Trophoblast cell (in vitro differentiated cells and primary cell): ENCODE measurements at regions not wholly inside any gene's neighbourhood (a gene's known extent, or its start where the extent isn't known, plus 50 kb on each side); places are given as distances from the start of the nearest gene placed in this dataset.
"Not testable (repeated sequence)": the region's sequence is repeated elsewhere in the genome, so short reads cannot be mapped to it uniquely, and the experiment has no call there.

Experiments
- DNase-seq, 2 donors: peaks; one replicate each; pipeline ENCODE4 v3.0.0-alpha.2; 2016
- H2AFZ ChIP-seq: 2 replicates; pipeline ENCODE4 v1.6.1; 2013; ENCODE audit warnings: low read length, moderate library complexity, mild to moderate bottlenecking; ENCODE audit not compliant: insufficient read depth, poor library complexity
- H2AK5ac ChIP-seq: 2 replicates; pipeline ENCODE4 v1.6.1; 2013; ENCODE audit warnings: mild to moderate bottlenecking, low read length
- H2BK120ac ChIP-seq: 2 replicates; pipeline ENCODE4 v1.6.1; 2013; ENCODE audit warnings: low read length, mild to moderate bottlenecking, moderate library complexity; ENCODE audit not compliant: insufficient read depth, poor library complexity
- H2BK12ac ChIP-seq: 2 replicates; pipeline ENCODE4 v1.6.1; 2013; ENCODE audit warnings: mild to moderate bottlenecking, low read length, moderate library complexity
- H2BK5ac ChIP-seq: 2 replicates; pipeline ENCODE4 v1.6.1; 2013; ENCODE audit warnings: low read length, low read depth, moderate library complexity, mild to moderate bottlenecking; ENCODE audit not compliant: poor library complexity
- H3K14ac ChIP-seq: 2 replicates; pipeline ENCODE4 v1.6.1; 2013; ENCODE audit warnings: mild to moderate bottlenecking, low read length
- H3K18ac ChIP-seq: 2 replicates; pipeline ENCODE4 v1.6.1; 2013; ENCODE audit warnings: mild to moderate bottlenecking, low read length
- H3K23ac ChIP-seq: 2 replicates; pipeline ENCODE4 v1.6.1; 2013; ENCODE audit warnings: low read length
- H3K27ac ChIP-seq: 2 replicates; pipeline ENCODE4 v1.5.1; 2013; ENCODE audit warnings: low read depth, mild to moderate bottlenecking, inconsistent platforms, low read length, moderate library complexity
- H3K27me3 ChIP-seq: 2 replicates; pipeline ENCODE4 v1.6.1; 2013; ENCODE audit warnings: inconsistent platforms, mild to moderate bottlenecking, low read length, moderate library complexity; ENCODE audit not compliant: insufficient read depth
- H3K36me3 ChIP-seq, 2 experiments: 1 replicate in 1 of 2; 2 replicates in 1 of 2; pipeline ENCODE4 v1.6.1; 2013; ENCODE audit warnings: low read length in 2 of 2, mild to moderate bottlenecking in 2 of 2, moderate library complexity in 1 of 2; ENCODE audit not compliant: insufficient read depth in 2 of 2, control insufficient read depth in 1 of 2
- H3K4ac ChIP-seq: 2 replicates; pipeline ENCODE4 v1.6.1; 2013; ENCODE audit warnings: low read depth, mild to moderate bottlenecking, low read length, moderate library complexity
- H3K4me1 ChIP-seq, 2 experiments: 1 replicate in 1 of 2; 2 replicates in 1 of 2; pipeline ENCODE4 v1.6.1; 2013; ENCODE audit warnings: low read length in 2 of 2, mild to moderate bottlenecking in 2 of 2, moderate library complexity in 1 of 2; ENCODE audit not compliant: insufficient read depth in 2 of 2, control insufficient read depth in 1 of 2
- H3K4me2 ChIP-seq: 2 replicates; pipeline ENCODE4 v1.6.1; 2013; ENCODE audit warnings: inconsistent platforms, mild to moderate bottlenecking, low read length, moderate library complexity
- H3K4me3 ChIP-seq: 2 replicates; pipeline ENCODE4 v1.5.1; 2013; ENCODE audit warnings: mild to moderate bottlenecking, low read depth, low read length, inconsistent platforms
- H3K79me1 ChIP-seq: one replicate; pipeline ENCODE4 v1.6.1; 2013; ENCODE audit warnings: low read length
- H3K79me2 ChIP-seq: 2 replicates; pipeline ENCODE4 v1.6.1; 2013; ENCODE audit warnings: low read length, mild to moderate bottlenecking; ENCODE audit not compliant: control insufficient read depth, insufficient read depth, poor library complexity
- H3K9ac ChIP-seq: 2 replicates; pipeline ENCODE4 v1.6.1; 2013; ENCODE audit warnings: mild to moderate bottlenecking, low read length
- H3K9me3 ChIP-seq: 2 replicates; pipeline ENCODE4 v1.6.1; 2013; ENCODE audit warnings: low read depth, mild to moderate bottlenecking, control low read depth, inconsistent platforms, low read length; ENCODE audit not compliant: insufficient read depth
- H4K12ac ChIP-seq: 2 replicates; pipeline ENCODE4 v1.6.1; 2013; ENCODE audit warnings: low read depth, mild to moderate bottlenecking, low read length, moderate library complexity
- H4K8ac ChIP-seq: 2 replicates; pipeline ENCODE4 v1.6.1; 2013; ENCODE audit warnings: low read depth, mild to moderate bottlenecking, low read length, moderate library complexity
- H4K91ac ChIP-seq: one replicate; pipeline ENCODE4 v1.6.1; 2013; ENCODE audit warnings: low read depth, mild to moderate bottlenecking, low read length, moderate library complexity
- WGBS: extraction: QIAGEN DNeasy Blood & Tissue Kit; methylation state at CpG from one replicate; pipeline ENCODE4 v1.1.7; 2013; ENCODE audit warnings: missing lambda C conversion rate; ENCODE audit not compliant: insufficient read length, insufficient coverage; ENCODE audit errors: extremely low coverage; 5-methylcytosine and 5-hydroxymethylcytosine counted together

DNA sequence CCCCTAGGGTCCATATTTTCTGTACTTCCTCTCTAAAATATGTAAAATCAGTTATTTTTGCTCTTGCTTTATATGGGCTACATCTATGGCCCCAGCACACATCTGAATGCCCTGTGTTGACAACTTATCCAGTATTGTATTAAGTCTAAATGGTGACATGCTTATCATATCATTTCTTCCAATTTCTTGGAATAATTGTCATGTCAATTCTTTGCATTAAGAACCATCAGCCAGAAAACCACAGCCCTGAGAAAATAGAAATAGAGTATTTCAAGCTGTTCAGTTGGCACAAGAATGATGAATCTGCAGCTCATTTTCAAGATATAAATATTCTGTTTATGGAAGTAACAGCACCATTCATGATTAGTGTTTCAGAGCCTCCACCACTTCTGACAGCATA, 421.8 kb downstream of the RPIA start:
- not testable (repeated sequence) for H3K23ac ChIP-seq, H2AFZ ChIP-seq, H3K27me3 ChIP-seq, H3K18ac ChIP-seq, H3K4ac ChIP-seq, H2AK5ac ChIP-seq, H3K9me3 ChIP-seq, H2BK120ac ChIP-seq, DNase-seq, H4K12ac ChIP-seq, H2BK12ac ChIP-seq, H4K8ac ChIP-seq, H3K36me3 ChIP-seq, H4K91ac ChIP-seq, H3K4me3 ChIP-seq, H3K14ac ChIP-seq, H2BK5ac ChIP-seq, H3K27ac ChIP-seq, H3K9ac ChIP-seq, H3K79me1 ChIP-seq, H3K4me1 ChIP-seq, H3K4me2 ChIP-seq, H3K79me2 ChIP-seq

DNA sequence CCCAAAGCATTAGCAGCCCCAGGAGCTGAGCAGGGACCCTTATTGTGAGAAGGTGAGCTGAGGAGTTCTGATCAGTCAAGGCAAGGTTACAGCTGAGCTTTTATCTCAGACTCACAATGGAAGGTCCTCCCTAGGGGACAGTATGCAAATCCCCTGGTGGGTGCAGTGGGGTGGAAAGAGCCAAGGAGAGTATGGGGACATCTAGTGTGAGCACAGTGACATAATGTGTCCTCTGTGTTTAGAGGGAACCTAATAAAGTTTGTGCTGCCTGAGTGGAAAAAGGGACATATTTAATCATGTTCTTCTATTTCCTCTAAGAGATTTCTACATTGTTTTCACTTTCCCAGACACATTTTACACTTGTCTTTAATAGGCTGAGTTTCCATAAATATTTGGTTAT, 438.0 kb downstream of the RPIA start:
- not testable (repeated sequence) for H3K18ac ChIP-seq, H2AK5ac ChIP-seq, H3K4ac ChIP-seq, H3K4me2 ChIP-seq, H3K27me3 ChIP-seq, DNase-seq, H3K4me3 ChIP-seq, H2BK120ac ChIP-seq, H3K14ac ChIP-seq, H4K8ac ChIP-seq, H4K12ac ChIP-seq, H3K9ac ChIP-seq, H3K9me3 ChIP-seq, H3K4me1 ChIP-seq, H2BK5ac ChIP-seq, H3K79me1 ChIP-seq, H3K79me2 ChIP-seq, H2AFZ ChIP-seq, H3K36me3 ChIP-seq, H2BK12ac ChIP-seq, H4K91ac ChIP-seq, H3K23ac ChIP-seq, H3K27ac ChIP-seq

GRCh38 chr2:89130665-89131308, 439.3 kb downstream of the RPIA start:
- H3K4ac ChIP-seq, H3K23ac ChIP-seq, H3K4me1 ChIP-seq, H4K91ac ChIP-seq, DNase-seq, H3K27ac ChIP-seq, H2AFZ ChIP-seq, H4K12ac ChIP-seq, H2AK5ac ChIP-seq, H3K9ac ChIP-seq, H2BK120ac ChIP-seq, H3K9me3 ChIP-seq, H2BK12ac ChIP-seq, H3K27me3 ChIP-seq, H3K79me2 ChIP-seq, H3K4me3 ChIP-seq, H3K18ac ChIP-seq, H3K14ac ChIP-seq, H2BK5ac ChIP-seq, H4K8ac ChIP-seq, H3K79me1 ChIP-seq, H3K36me3 ChIP-seq, H3K4me2 ChIP-seq: not testable (repeated sequence)
- WGBS = no CpG with 5 or more reads among the region's 10 CpGs

- not testable (repeated sequence) for H4K8ac ChIP-seq, DNase-seq, H3K27me3 ChIP-seq, H3K79me1 ChIP-seq, H3K27ac ChIP-seq, H3K14ac ChIP-seq, H3K9ac ChIP-seq, H2AFZ ChIP-seq, H3K9me3 ChIP-seq, H3K23ac ChIP-seq, H3K4ac ChIP-seq, H3K4me2 ChIP-seq, H2BK5ac ChIP-seq, H3K79me2 ChIP-seq, H3K18ac ChIP-seq, H3K4me3 ChIP-seq, H2AK5ac ChIP-seq, H3K36me3 ChIP-seq, H4K91ac ChIP-seq, H3K4me1 ChIP-seq, H4K12ac ChIP-seq, H2BK120ac ChIP-seq, H2BK12ac ChIP-seq
- no CpG with 5 or more reads among the region's 5 CpGs for WGBS
Observed at GRCh38 chr2:89142959-89143358, 451.5 kb downstream of the RPIA start.
